Mesenchymal stem cell (in vitro differentiated cells and primary cell): ENCODE measurements at regions not wholly inside any gene's neighbourhood (a gene's known extent, or its start where the extent isn't known, plus 50 kb on each side); places are given as distances from the start of the nearest gene placed in this dataset.

Experiments
- DNase-seq: peaks from one replicate; pipeline ENCODE4 v3.0.0-alpha.2; 2013
- H2AFZ ChIP-seq: one replicate; pipeline ENCODE4 v1.6.1; 2013; ENCODE audit warnings: low read depth, mild to moderate bottlenecking, control low read depth, inconsistent platforms, low read length, moderate library complexity
- H2AK5ac ChIP-seq: 2 replicates; pipeline ENCODE4 v1.6.1; 2013; ENCODE audit warnings: low read length, moderate library complexity, mild to moderate bottlenecking, inconsistent platforms; ENCODE audit not compliant: severe bottlenecking
- H2BK120ac ChIP-seq: one replicate; pipeline ENCODE4 v1.6.1; 2013; ENCODE audit warnings: low read depth, mild to moderate bottlenecking, inconsistent platforms, low read length, moderate library complexity
- H2BK12ac ChIP-seq, 2 experiments: one replicate each; pipeline ENCODE4 v1.6.1; 2013; ENCODE audit warnings: inconsistent platforms in 2 of 2, low read length in 2 of 2, mild to moderate bottlenecking in 2 of 2, moderate library complexity in 2 of 2, control low read depth in 1 of 2
- H2BK15ac ChIP-seq: one replicate; pipeline ENCODE4 v1.6.1; 2013; ENCODE audit warnings: mild to moderate bottlenecking, low read depth, inconsistent platforms; ENCODE audit not compliant: poor library complexity, severe bottlenecking
- H2BK5ac ChIP-seq: 2 replicates; pipeline ENCODE4 v1.6.1; 2013; ENCODE audit warnings: low read depth, mild to moderate bottlenecking, low read length, control low read depth, inconsistent platforms; ENCODE audit not compliant: poor library complexity, severe bottlenecking
- H3K14ac ChIP-seq, 2 experiments: one replicate each; pipeline ENCODE4 v1.6.1; 2013; ENCODE audit warnings: inconsistent platforms in 2 of 2, low read length in 2 of 2, control low read depth in 1 of 2, mild to moderate bottlenecking in 1 of 2, moderate library complexity in 1 of 2
- H3K18ac ChIP-seq, 2 experiments: one replicate each; pipeline ENCODE4 v1.6.1; 2013; ENCODE audit warnings: inconsistent platforms in 2 of 2, low read length in 2 of 2, control low read depth in 1 of 2, low read depth in 1 of 2, mild to moderate bottlenecking in 1 of 2
- H3K23ac ChIP-seq, 2 experiments: one replicate each; pipeline ENCODE4 v1.6.1; 2013; ENCODE audit warnings: inconsistent platforms in 2 of 2, low read length in 2 of 2, mild to moderate bottlenecking in 2 of 2, moderate library complexity in 2 of 2, control low read depth in 1 of 2
- H3K27ac ChIP-seq: 2 replicates; pipeline ENCODE4 v1.5.1; 2013; ENCODE audit warnings: mild to moderate bottlenecking, moderate library complexity, low read length, control low read depth, inconsistent platforms; ENCODE audit not compliant: poor library complexity, severe bottlenecking
- H3K27me3 ChIP-seq, 2 experiments: 2 replicates each; pipeline versions ENCODE4 v1.6.1 to v1.7.0; 2013; ENCODE audit warnings: low read length in 2 of 2, mild to moderate bottlenecking in 2 of 2, moderate library complexity in 2 of 2, control low read depth in 1 of 2, inconsistent platforms in 1 of 2; ENCODE audit not compliant: control insufficient read depth in 1 of 2, insufficient read depth in 1 of 2
- H3K36me3 ChIP-seq, 2 experiments: 2 replicates each; pipeline versions ENCODE4 v1.6.1 to v1.7.0; 2013; ENCODE audit warnings: low read length in 2 of 2, control low read depth in 1 of 2, inconsistent platforms in 1 of 2, low read depth in 1 of 2, mild to moderate bottlenecking in 1 of 2; ENCODE audit not compliant: insufficient read depth in 2 of 2, control insufficient read depth in 1 of 2
- H3K4ac ChIP-seq, 2 experiments: one replicate each; pipeline ENCODE4 v1.6.1; 2013; ENCODE audit warnings: inconsistent platforms in 2 of 2, low read length in 2 of 2, mild to moderate bottlenecking in 2 of 2, moderate library complexity in 2 of 2, control low read depth in 1 of 2, low read depth in 1 of 2
- H3K4me1 ChIP-seq: 2 replicates; pipeline ENCODE4 v1.6.1; 2013; ENCODE audit warnings: low read depth, low read length, control low read depth; ENCODE audit not compliant: control insufficient read depth, insufficient read depth
- H3K4me2 ChIP-seq: 2 replicates; pipeline ENCODE4 v1.6.1; 2013; ENCODE audit warnings: low read length, mild to moderate bottlenecking, inconsistent platforms; ENCODE audit not compliant: poor library complexity, severe bottlenecking
- H3K4me3 ChIP-seq, 2 experiments: 2 replicates each; pipeline versions ENCODE4 v1.5.1 to v1.7.0; 2013; ENCODE audit warnings: low read length in 2 of 2, mild to moderate bottlenecking in 2 of 2, control low read depth in 1 of 2, low read depth in 1 of 2; ENCODE audit not compliant: insufficient read depth in 1 of 2
- H3K79me1 ChIP-seq: replicated peaks from 2 replicates; pipeline ENCODE4 v1.6.1; 2013; ENCODE audit warnings: mild to moderate bottlenecking, control low read depth, low read length, inconsistent platforms; ENCODE audit not compliant: poor library complexity, severe bottlenecking
- H3K9ac ChIP-seq: 2 replicates; pipeline ENCODE4 v1.7.0; 2013; ENCODE audit warnings: mild to moderate bottlenecking, low read length, moderate library complexity
- H3K9me3 ChIP-seq: 2 replicates; pipeline ENCODE4 v1.7.0; 2013; ENCODE audit warnings: mild to moderate bottlenecking, low read length; ENCODE audit not compliant: control insufficient read depth
- H4K8ac ChIP-seq: one replicate; pipeline ENCODE4 v1.6.1; 2013; ENCODE audit warnings: inconsistent platforms, mild to moderate bottlenecking, low read length, moderate library complexity
- H4K91ac ChIP-seq: one replicate; pipeline ENCODE4 v1.6.1; 2013; ENCODE audit warnings: mild to moderate bottlenecking, low read length, inconsistent platforms
- WGBS: methylation state at CpG from one replicate; pipeline ENCODE4 v1.1.7; 2013; ENCODE audit warnings: mixed read lengths; 5-methylcytosine and 5-hydroxymethylcytosine counted together

DNA sequence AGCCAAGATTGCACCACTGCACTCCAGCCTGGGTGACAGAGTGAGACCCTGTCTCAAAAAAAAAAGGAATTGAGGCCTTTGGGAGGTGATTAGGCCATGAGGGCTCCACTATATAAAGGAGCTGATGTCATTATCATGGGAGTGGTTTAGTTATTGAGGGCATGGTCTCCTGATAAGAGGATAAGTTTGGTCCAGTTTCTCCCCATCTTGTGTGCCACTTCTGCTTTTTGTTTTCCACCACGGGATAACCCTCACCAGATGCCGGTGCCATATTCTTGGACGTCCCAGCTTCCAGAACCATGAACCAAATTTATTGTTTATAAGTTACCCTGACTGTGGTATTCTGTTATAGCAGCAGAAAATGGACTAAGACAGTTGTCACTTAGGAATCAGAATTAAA lies 125.8 kb downstream of the C1D start:
- H3K79me1 ChIP-seq = no peaks in the 10 kb centered on the region
- H3K27ac ChIP-seq = no peak overlapping the region
- no CpG with 5 or more reads among the region's 3 CpGs for WGBS
- no peak overlapping the region for H2BK5ac ChIP-seq
- no peak overlapping the region for H2BK15ac ChIP-seq
- no peaks in the 10 kb centered on the region for H3K9me3 ChIP-seq
- H3K23ac ChIP-seq = no peak overlapping the region
- H3K4me3 ChIP-seq = no peak overlapping the region
- H3K9ac ChIP-seq = no peak overlapping the region
- H2AFZ ChIP-seq = no peak overlapping the region
- H3K14ac ChIP-seq = no peak overlapping the region
- H2AK5ac ChIP-seq = no peak overlapping the region
- H3K4me2 ChIP-seq = no peak overlapping the region
- H2BK12ac ChIP-seq = no peak overlapping the region
- H3K36me3 ChIP-seq = no peaks in the 10 kb centered on the region
- H3K4ac ChIP-seq = no peak overlapping the region
- no peak for DNase-seq
- no peak overlapping the region for H4K91ac ChIP-seq
- H4K8ac ChIP-seq = no peak overlapping the region
- no peak overlapping the region for H3K18ac ChIP-seq
- no peaks in the 10 kb centered on the region for H3K27me3 ChIP-seq
- H3K4me1 ChIP-seq = no peaks in the 10 kb centered on the region
- no peak overlapping the region for H2BK120ac ChIP-seq

- H3K27me3 ChIP-seq = no peaks in the 10 kb centered on the region
- no peak overlapping the region for H2AK5ac ChIP-seq
- no peak overlapping the region for H2BK120ac ChIP-seq
- H3K4me2 ChIP-seq = no peak overlapping the region
- H3K36me3 ChIP-seq = no peaks in the 10 kb centered on the region
- no peaks in the 10 kb centered on the region for H3K79me1 ChIP-seq
- H3K23ac ChIP-seq = no peak overlapping the region
- no peaks in the 10 kb centered on the region for H3K4me1 ChIP-seq
- H3K4me3 ChIP-seq = no peak overlapping the region
- no peak overlapping the region for H3K9ac ChIP-seq
- no peak for DNase-seq
- H2BK5ac ChIP-seq = no peak overlapping the region
- H2AFZ ChIP-seq = no peak overlapping the region
- no peak overlapping the region for H4K91ac ChIP-seq
- H2BK15ac ChIP-seq = no peak overlapping the region
- no peak overlapping the region for H3K14ac ChIP-seq
- H2BK12ac ChIP-seq = no peak overlapping the region
- no peak overlapping the region for H3K27ac ChIP-seq
- H3K4ac ChIP-seq = no peak overlapping the region
- no peak overlapping the region for H3K18ac ChIP-seq
- WGBS = 81% methylated on average over 2 of the region's 2 CpGs
- peaks cover 2% of the 10 kb centered on the region for H3K9me3 ChIP-seq
- H4K8ac ChIP-seq = no peak overlapping the region
Measured at GRCh38 chr2:67938053-67938452, 124.8 kb downstream of the C1D start.

DNA sequence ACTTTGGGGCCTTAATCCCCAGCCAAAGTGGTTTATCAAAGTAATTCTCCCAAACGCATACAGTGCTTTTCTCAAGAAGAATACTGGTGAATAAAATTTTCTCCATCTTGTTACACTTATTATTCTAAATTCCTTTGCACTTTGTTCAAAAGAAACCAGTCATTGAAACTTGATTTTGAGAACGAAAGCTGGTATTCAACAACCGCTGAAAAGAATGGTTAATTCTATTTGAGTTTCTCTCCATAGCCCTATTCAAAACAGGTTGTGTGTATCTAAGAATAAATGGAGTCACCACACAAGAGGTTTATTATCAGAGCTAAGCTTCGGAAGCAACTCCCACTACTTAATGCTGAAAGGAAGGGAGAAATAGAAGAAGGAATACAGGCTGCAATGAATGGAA lies 117.7 kb downstream of the C1D start:
- DNase-seq = no peak
- H3K4me3 ChIP-seq = no peak overlapping the region
- H2BK12ac ChIP-seq = no peak overlapping the region
- no peak overlapping the region for H2AFZ ChIP-seq
- no peak overlapping the region for H2BK120ac ChIP-seq
- H3K9me3 ChIP-seq = peaks cover 4% of the 10 kb centered on the region
- H3K4me2 ChIP-seq = no peak overlapping the region
- WGBS = 95% methylated on average over 4 of the region's 4 CpGs
- H2AK5ac ChIP-seq = no peak overlapping the region
- no peak overlapping the region for H2BK5ac ChIP-seq
- H3K14ac ChIP-seq = no peak overlapping the region
- no peak overlapping the region for H4K8ac ChIP-seq
- no peak overlapping the region for H2BK15ac ChIP-seq
- H3K27ac ChIP-seq = no peak overlapping the region
- H4K91ac ChIP-seq = no peak overlapping the region
- no peaks in the 10 kb centered on the region for H3K79me1 ChIP-seq
- no peak overlapping the region for H3K18ac ChIP-seq
- no peaks in the 10 kb centered on the region for H3K36me3 ChIP-seq
- H3K9ac ChIP-seq = no peak overlapping the region
- no peaks in the 10 kb centered on the region for H3K27me3 ChIP-seq
- no peak overlapping the region for H3K4ac ChIP-seq
- no peak overlapping the region for H3K23ac ChIP-seq
- H3K4me1 ChIP-seq = no peaks in the 10 kb centered on the region

DNA sequence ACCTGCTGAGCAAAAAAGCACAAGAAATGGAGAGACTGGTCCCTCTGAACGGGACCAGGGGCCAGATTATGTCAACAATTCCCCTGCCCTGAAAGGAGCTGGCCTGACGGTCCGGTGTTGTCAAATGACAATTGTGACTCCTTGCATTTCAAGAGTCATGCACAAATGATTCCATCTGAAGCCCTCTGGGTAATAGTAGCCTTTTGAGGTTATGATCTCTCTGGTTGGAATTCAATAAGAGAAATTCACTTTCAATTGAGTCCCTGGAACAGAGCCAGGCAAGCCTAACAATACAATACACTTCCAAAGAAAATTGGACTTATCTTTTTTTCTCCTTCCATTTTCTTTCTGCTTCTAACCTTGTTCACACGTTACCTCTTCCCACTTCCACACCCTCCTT lies 116.9 kb downstream of the C1D start:
- Histone ChIP-seq H3K27me3 (no peaks in the 10 kb centered on the region), H3K4me1 (no peaks in the 10 kb centered on the region), H2AFZ (no peak overlapping the region), H3K9ac (no peak overlapping the region), H3K9me3 (peaks cover 4% of the 10 kb centered on the region), H3K14ac (no peak overlapping the region), H4K8ac (no peak overlapping the region), H3K27ac (no peak overlapping the region), H3K4ac (no peak overlapping the region), H3K18ac (no peak overlapping the region), H3K36me3 (no peaks in the 10 kb centered on the region), H3K4me2 (no peak overlapping the region), H2BK5ac (no peak overlapping the region), H2BK120ac (no peak overlapping the region), H4K91ac (no peak overlapping the region), H3K79me1 (no peaks in the 10 kb centered on the region), H2AK5ac (no peak overlapping the region), H2BK15ac (no peak overlapping the region), H2BK12ac (no peak overlapping the region), H3K23ac (no peak overlapping the region), H3K4me3 (no peak overlapping the region)
- WGBS = 73% methylated on average over 4 of the region's 4 CpGs
- no peak for DNase-seq
